Right lung (tissue), 2 donors: ENCODE measurements at regions not wholly inside any gene's neighbourhood (a gene's known extent, or its start where the extent isn't known, plus 50 kb on each side); places are given as distances from the start of the nearest gene placed in this dataset.
A peak's percentile ranks its signal among the peaks of the same experiment; 100 is the strongest.
"Not testable (repeated sequence)": the region's sequence is repeated elsewhere in the genome, so short reads cannot be mapped to it uniquely, and the experiment has no call there.

Experiments
- DNase-seq, 2 donors: peaks; one replicate each; pipeline ENCODE4 v3.0.0-alpha.2; 2013

DNA sequence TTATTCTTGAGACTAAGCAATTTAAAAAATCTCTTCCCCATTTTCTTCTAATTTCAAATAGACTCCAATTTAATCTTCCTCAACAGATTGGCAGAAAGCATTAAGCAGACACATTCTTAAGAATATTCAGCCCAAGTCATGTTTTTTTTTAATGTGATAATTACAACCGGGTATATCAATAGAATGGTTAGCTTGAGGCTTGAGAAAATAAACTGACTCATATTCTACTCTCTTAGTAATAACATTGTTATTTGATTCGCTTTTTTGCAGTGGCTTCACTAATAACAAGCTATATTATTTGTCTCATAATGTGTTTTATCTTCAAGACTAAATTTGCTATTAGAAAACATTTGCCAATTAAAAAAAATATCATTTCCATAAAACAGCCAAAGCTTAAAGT lies 488.6 kb upstream of the RGS18 start:
- DNase-seq = no peak

DNA sequence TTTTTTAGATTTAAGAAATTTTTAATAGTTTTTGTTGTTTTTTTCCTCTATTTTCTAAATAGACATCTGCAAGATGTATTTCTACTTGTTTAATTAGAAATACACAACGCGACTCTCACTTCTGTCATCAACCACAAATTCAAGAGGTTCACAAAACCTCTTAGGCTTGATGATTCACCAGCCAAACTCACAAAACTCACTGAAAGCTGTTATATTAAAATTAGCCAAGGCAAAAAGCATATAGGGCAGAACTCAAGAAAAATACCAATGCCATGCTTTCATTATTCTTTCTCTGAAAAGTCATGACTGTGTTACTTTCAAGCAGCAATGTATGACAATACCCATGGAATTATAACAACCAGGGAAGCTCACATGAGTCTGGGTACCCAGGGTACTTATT lies 487.0 kb upstream of the RGS18 start:
- DNase-seq = no peak

DNA sequence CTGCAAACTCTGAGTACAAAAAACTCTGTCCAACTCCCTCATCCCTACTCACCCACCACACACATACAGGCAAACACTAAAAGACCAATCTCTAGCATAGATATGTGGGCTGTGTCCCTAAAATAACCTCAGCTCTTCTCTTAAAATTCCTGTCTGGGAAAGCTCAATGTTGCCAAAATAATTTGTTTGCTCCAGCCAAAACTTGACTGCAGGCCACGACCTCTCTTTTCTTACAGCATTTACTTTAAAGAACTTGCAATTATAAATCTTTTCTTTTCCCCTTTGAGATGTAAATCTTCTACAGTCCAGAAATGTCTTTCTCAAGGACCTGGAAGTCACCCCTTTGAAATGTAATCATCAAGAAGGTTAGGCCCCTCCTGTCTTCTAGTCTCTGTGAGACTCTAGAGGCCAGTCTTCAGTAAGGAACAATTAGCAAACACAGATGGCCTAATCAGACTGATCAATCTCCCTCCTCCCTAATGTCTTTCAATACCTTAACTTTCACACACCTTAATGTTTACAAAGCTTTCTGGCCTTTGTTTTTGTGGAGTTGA lies 483.6 kb upstream of the RGS18 start:
- DNase-seq = peak; percentile 18 to 28

DNA sequence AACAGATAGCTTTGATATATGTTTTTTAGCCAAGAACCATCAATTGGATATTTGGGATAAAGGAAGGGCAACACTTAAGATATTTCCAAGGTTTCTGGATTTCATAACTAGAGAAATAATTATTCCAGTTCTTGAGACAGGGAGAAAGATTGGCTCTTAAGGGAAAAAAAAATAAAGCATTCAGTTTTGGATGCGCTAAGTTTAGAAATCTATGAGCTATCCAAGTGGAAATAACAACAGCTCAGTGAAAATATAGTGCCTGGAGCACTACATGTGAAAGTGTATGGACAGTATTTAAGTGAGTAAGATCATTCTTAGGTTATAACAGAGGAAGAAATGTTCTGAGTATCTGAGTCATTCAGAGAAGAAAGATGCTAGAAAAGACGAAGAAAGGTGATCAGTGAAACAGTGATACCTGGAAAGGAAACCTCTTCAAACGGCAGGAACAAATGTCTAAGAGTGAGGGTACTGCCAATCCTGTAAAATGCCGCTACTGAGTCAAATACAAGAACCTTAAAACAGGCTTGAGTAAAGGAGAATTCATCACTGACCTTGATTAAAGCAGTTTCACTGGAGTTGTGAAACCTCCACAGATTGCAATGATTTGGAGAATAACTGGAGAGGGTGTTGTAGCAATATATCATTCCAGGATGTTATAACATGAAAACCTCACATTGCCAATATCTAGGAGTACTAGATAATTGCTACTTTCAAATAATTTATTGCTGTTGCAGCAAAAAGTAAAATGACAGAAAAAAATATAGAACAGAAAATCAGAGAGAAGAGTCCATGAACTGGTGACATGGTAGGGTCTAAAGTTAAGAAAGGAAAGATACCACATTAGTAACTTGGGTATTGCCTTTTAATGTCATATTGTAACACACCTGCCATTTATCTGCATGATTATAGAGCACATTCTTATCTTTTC lies 482.1 kb upstream of the RGS18 start:
- no peak for DNase-seq

DNA sequence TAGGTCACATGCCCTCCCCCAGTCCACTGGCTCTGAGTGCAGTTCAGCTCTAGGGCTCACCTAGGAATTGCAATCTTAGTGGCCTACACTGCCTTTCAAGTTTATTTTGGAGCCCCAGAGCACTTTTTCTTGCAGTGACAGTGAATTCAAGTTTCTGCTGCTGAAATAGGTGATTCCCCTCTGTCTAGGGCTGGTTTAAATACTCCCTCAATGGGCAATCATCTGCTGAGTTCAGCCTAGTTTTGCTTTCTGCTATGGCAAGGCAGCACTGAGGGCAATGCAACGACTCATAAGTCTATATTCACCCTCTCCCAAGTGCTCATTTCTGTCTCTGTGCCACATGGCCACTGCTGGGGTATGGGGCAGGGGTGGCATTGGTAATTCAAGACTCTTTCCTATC lies 472.6 kb upstream of the RGS18 start:
- no peak for DNase-seq

DNA sequence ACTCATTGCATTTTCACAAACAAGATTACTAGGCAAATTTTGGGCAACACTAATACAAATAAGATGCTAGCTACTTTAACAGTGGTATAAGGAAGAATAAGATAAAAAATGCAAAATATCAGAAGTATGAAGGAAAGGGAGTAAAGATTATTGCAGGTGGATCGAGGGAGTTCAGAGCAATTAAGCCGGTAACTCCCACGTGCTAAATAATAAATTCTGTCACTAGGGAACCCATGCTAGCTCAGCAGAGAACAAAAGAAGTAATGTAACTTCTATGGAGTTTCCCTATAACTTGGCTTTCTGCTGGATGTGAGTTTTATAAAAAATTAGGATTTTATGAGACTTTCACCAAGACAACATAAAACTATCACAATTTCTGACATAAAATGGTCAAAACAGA lies 470.5 kb upstream of the RGS18 start:
- no peak for DNase-seq

DNA sequence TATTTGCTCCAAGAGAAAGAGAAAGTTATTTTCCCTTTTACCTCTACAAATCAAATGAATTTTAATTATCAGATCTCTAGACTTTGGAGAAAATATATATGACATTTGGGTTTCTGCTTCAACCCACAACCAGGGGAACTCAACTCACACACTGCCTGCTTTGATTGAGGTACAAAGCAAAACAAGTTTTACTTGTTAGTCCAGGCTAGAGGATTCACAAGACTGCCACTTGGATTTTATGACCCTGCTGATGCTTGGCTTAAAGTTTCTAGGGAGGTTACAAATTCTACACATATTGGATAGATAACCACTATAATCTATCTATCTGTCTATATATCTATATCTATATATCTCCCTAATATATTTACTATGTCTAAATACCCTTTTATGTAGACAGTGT lies 467.3 kb upstream of the RGS18 start:
- DNase-seq = no peak

DNA sequence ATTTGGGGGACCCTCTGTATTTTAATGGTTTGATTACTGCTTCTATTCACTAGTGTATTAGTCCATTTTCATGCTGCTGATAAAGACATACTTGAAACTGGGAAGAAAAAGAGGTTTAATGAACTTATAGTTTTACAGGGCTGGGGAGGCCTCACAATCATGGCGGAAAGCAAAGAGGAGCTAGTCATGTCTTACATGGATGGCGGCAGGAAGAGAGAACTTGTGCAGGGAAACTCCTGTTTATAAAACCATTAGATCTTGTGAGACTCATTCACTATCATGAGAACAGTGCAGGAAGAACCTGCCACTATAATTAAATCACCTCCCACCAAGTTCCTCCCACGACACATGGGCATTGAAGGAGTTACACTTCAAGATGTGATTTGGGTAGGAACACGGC lies 464.5 kb upstream of the RGS18 start:
- DNase-seq = no peak

DNA sequence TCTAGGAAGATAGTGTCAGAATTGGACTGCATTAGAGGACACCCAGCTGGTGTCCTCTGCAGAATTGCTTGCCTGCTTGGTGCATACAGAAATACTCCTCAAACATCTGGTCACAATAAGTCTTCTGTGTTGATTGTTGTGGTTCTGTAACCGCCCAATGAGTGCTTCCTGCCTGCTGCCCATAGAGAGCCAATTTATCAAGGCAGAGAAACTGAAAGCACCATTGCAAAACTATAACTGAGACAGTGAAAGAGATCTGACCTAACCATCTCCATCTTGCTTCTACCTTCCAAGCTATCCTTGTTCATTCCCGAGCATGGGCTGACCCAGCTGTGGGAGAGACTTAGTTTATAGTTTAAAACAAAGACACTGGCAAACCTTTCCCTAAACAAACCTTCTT lies 462.4 kb upstream of the RGS18 start:
- no peak for DNase-seq

DNA sequence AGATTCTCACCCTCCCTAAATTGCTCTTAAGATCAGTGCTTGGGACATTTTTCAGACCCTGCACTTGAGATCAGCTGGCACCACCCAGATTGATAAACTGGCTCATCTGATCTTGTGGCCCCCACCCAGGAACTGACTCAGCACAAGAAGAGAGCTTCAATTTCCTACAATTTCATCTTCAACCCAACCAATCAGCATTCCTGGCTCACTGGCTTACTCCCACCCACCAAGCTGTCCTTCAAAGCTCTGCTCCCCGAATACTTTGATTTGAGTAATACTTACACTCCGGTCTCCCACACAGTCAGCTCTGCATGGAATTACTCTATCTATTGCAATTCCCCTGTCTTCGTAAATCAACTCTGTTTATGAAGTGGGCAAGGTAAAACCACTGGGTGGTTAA lies 461.9 kb upstream of the RGS18 start:
- DNase-seq = no peak

DNA sequence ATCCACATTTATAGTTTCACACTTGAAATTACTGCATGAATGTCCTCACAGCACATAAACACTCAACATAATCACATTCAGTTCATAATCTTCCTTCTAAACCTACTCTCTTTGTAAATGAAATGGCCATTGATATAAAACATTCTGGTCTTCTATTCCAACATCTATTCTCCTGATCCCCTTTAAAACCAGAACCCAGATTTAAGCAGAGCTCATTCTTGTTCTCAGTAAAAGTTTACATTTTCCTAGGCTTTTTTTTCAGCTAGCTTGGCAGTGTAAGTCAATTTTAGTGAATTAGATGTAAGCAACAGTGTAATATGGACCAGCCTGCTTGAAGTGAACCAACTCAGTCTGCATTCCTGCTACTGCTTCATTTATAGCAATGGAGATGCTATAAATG lies 460.7 kb upstream of the RGS18 start:
- DNase-seq = peak in 1 of 2 donors; percentile 10

DNA sequence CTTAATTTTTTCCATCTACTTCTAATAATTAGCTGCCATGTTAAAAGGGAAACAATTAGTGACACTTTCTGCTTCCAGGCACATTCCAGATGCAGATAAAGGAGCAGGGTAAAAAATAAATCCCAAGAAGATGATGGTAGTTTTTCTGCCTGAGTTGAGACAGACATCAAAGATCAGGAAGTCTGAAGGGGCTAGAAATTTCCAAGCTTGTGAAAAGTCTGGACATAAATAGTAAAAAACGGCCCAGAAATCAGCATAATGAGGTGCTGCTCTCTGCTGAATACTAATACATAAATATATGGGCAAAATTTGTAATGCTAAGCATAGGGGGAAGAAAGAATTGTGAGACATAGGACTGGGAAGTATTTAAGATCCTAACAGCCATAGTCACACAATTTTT lies 460.0 kb upstream of the RGS18 start:
- no peak for DNase-seq

DNA sequence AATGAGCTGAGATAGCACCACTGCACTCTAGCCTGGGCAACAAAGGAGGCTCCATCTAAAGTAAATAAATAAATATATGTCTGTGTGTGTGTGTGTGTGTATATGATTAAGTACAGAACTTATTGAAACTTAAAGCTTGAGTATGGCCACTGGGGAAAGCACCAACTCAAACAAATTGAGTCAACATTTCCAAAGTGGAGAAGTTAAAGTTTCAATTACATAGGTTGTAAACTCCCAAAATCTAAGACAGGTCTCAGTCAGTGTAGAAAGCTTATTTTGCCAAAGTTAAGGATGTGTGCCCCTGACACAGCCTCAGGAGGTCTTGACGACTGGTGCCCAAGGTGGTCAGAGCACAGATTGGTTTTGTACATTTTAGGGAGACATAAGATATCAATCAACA lies 458.9 kb upstream of the RGS18 start:
- no peak for DNase-seq

DNA sequence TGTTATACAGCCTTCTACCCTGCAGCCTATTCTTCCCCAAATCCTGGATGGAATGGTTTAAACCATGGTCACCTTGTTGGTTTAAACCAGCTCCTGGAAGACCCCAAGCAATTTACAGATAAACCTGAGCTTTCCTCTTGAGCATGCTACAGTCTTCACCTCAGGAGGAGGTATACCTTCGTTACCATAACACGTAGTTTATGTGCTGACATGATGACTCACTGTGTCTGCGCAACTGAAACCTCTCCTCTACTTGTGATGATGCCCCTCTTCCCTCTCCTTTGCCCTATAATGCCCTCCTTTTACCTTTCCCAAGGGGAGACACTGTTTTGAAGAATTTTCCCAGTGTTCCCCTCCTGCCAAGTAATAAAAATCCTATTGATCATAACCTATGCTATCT lies 457.3 kb upstream of the RGS18 start:
- DNase-seq = no peak

DNA sequence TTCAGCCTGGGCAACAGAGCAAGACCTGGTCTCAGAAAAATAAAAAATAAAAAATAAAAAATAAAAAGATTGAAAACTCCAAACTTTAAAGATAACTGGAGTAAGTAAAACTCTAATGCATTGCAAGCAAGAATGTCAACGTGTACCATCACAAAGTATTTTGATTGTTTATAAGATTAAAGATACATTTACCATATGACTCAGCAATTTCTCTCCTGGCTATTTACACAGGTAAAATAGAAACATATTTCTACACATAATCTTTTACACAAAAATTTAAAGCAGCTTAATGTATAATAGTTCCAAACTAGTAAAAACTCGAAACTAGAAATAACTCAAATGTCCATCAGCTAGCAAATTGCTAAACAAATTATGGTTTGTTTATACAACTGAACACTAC lies 456.1 kb upstream of the RGS18 start:
- no peak for DNase-seq

DNA sequence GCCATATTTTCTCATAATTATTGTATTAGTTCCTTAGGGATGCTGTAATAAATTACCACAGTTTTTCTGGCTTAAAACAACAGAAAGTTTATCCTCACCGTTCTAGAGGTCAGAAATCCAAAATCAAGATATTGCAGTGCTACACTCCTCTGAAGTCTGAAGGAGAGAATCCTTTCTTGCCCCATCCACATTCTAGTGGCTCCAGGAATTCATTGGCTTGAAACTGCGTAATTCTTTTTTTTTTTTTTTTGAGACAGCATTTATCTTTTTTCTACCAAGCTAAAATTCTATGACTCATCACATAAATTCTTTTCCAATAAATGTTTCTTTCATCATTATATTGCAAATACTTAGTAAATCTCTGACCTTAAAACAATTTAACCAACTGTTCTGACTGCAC lies 451.0 kb upstream of the RGS18 start:
- no peak for DNase-seq

DNA sequence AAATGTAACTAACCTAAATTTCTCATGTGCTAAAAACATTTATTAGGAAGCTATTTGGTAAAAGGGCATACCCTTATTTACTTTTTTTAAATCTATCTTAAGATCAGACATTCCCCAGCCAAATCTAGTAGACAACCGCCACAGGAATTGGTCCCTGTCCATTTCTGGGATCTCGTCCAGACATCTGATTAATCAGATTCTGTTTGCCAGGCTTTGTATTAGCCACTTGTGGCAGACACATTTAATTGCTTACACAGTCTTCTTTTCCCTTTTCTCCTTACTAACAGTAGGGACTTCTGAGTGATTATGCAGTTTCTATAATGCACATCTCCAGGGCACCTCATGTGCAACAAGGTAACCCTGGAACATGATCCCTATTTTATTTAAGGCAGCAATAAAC lies 449.0 kb upstream of the RGS18 start:
- no peak for DNase-seq

DNA sequence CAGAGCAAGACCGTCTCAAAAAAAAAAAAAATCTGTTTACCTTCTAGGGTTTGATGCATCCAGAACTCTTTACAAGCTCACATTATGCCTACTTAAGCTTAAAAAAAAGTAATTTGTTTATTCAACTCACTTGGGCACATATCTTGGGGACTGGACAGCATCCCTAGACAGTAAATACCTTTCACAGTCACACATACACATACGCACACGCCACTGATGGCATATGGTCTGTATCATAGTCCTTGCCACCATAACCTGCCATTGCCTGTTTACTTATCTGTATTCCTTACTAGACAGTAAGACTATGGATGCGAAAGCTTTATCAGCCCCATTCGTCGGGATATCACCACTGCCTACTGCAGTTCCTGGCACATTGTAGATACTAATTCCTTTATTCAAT lies 446.3 kb upstream of the RGS18 start:
- DNase-seq = no peak

DNA sequence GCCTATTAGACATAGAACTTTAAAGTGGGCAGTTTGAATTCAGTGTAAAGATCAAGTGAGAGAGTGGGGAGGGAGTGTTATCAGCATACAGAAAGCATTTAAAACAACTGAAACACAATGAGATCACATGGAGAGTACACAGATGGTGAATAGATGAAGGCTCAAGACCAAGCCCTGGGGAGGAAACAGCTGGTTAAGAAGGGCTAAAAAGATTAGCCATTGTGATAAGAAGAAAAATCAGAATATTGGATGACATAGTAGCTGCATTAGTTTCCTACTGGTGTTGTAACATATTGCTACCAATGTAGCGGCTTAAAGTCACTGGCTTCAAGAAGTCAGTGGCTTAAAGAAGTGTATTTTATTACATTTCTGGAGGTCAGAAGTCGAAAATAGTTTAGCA lies 443.4 kb upstream of the RGS18 start:
- DNase-seq = no peak

DNA sequence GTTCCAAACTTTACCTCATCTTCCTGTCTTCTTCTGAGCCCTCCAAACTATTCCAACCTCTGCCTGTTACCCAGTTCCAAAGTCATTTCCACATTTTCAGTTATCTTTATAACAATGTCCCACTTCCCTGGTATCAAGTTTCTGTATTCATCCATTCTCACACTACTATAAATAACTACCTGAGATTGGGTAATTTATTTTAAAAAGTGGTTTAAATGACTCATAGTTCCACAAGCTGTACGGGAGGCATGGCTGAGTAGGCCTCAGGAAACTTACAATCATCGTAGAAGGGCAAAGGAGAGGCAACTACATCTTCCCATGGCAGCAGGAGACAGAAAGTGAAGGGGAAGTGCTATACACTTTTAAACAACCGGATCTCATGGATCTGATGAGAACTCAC lies 428.5 kb upstream of the RGS18 start:
- no peak for DNase-seq

DNA sequence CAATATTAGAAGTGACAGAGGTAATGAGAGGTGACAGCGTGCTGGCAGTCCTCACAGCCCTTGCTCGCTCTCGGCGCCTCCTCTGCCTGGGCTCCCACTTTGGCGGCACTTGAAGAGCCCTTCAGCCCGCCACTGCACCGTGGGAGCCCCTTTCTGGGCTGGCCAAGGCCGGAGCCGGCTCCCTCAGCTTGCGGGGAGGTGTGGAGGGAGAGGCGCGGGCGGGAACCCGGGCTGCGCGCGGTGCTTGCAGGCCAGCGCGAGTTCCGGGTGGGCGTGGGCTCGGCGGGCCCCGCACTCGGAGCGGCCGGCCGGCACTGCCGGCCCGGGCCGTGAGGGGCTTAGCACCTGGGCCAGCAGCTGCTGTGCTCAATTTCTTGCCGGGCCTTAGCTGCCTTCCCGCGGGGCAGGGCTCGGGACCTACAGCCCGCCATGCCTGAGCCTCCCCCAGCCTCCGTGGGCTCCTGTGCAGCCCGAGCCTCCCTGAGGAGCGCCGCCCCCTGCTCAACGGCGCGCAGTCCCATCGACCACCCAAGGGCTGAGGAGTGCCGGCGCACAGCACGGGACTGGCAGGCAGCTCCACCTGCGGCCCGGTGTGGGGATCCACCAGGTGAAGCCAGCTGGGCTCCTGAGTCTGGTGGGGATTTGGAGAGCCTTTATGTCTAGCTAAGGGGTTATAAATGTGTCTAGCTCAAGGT lies 426.5 kb upstream of the RGS18 start:
- DNase-seq = not testable (repeated sequence)

DNA sequence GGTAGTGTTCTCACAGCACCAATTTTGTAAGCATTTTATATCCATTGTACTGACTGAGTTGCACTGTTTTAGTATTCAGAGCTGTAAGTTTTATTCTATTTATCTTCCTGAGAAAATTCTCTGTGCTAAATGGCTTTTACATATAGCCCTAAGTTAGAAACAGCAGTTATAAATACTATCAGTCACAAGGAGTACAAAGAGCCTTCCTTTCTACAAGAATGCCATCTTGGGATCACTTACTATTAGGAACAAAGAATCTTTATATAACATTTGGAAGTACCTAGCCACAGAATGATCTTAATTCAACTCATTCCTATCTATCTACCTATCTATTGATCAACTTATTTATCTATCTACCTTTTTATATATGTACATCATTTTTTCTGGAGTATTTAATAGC lies 423.9 kb upstream of the RGS18 start:
- DNase-seq = no peak

DNA sequence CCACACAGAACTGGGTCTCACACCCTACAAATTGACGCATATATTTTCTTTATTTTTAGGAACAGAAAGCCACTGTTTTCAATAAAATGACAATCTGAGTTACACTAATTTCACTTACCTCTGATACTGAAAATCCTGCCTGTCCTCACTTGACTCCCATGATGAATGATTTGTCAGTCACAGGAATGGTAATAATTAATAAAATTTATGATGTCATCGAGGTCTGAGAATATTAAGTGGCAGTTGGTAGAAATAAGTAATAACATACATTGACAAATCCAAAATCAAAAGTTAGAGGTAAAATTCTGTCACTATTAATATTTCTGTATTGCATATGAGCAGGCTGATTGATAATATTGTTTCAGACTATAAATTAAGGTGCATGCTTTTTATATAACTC lies 418.7 kb upstream of the RGS18 start:
- no peak for DNase-seq
